ENCODE measurements at regions not wholly inside any gene's neighbourhood (a gene's known extent, or its start where the extent isn't known, plus 50 kb on each side); places are given as distances from the start of the nearest gene placed in this dataset.
"Not testable (repeated sequence)": the region's sequence is repeated elsewhere in the genome, so short reads cannot be mapped to it uniquely, and the experiment has no call there.

- Histone ChIP-seq H3K4me1 (no peaks in the 10 kb centered on the region), H3K36me3 (no peaks in the 10 kb centered on the region), H3K27ac (no peak overlapping the region), H3K27me3 (no peaks in the 10 kb centered on the region), H3K4me3 (no peak overlapping the region), H3K9me3 (no peaks in the 10 kb centered on the region)
- no peak for DNase-seq
- TF ChIP-seq POLR2A (IDR thresholded peaks at IDR 0.05): no peak
- TF ChIP-seq CTCF (IDR thresholded peaks at IDR 0.05): no peak
- WGBS (ENCODE audit: insufficient coverage, low coverage, low lambda C conversion rate, missing lambda C conversion rate): 61% methylated on average over 8 of the region's 9 CpGs
- intact Hi-C loops (cut with DNase I): no loop called here
- ATAC-seq: no peak
Observed at GRCh38 chr3:71984843-71985613, 200.1 kb upstream of the PROK2 start.

- H3K27ac ChIP-seq: no peak overlapping the region
- no peaks in the 10 kb centered on the region for H3K9me3 ChIP-seq
- no peaks in the 10 kb centered on the region for H3K27me3 ChIP-seq
- intact Hi-C loops (cut with DNase I): no loop called here
- 63% methylated on average over 4 of the region's 4 CpGs for WGBS (ENCODE audit: insufficient coverage, low coverage, low lambda C conversion rate, missing lambda C conversion rate)
- TF ChIP-seq CTCF (IDR thresholded peaks at IDR 0.05) (no peak), POLR2A (IDR thresholded peaks at IDR 0.05) (no peak)
- no peaks in the 10 kb centered on the region for H3K4me1 ChIP-seq
- H3K4me3 ChIP-seq: no peak overlapping the region
- no peaks in the 10 kb centered on the region for H3K36me3 ChIP-seq
- ATAC-seq: peak in 2 of 4 donors; percentile 58 to 59
- DNase-seq: no peak
Observed at GRCh38 chr3:71983694-71984093, 198.7 kb upstream of the PROK2 start.

DNA sequence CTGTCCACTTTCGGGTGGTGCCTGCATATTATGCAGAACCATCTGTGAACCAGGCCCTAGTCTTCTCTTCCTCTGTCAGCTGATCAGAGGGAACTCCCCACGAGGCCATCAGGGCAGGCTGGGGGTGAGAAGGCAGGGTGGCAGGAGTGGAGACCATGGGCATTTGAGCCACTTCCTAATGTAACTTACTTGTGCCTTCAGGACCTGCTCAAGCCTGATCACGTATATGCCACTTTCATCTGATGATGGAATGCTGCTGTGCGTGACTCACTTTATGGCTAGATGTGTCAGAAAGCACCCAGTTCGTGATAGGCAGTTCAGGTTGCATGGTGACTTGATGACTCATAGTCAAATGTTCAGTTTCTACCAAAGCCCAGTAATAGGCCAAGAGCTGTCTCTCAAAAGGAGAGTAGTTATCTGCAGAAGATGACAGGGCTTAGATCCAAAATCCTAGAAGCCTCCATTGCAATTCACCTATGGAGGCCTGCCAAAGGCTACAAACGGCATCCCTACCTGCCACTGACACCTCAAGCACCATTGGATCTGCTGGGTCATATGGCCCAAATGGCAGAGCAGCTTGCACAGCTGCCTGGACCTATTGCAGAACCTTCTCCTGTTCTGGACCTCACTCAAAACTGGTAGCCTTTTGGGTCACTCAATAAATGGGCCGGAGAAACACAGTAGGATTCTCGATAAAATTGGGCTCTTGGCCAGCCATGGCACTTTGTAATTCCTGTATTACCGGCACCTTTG is 197.7 kb upstream of the PROK2 start:
- ATAC-seq, H3K27ac ChIP-seq: not testable (repeated sequence)

DNA sequence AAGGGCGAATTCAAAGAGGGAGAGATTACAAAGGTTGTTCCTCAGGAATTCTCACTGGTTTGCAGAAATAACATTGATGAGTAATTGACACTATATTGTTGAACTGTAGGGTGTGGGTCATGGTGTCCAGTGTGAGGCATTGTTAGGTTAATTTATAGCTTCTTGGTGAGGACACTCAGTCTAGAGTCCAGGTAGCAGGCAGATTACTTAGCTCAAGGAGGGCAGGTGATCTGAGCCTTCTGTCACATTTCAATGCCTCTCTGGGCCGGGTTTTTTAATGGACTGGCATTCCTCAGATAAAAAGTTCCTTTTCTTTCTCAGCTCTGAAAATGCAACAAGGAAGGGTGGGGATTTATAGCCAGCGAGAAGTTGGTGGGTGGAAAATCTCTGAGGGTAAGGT is 194.2 kb upstream of the PROK2 start:
- no peaks in the 10 kb centered on the region for H3K9me3 ChIP-seq
- TF ChIP-seq CTCF (IDR thresholded peaks at IDR 0.05) (no peak), POLR2A (IDR thresholded peaks at IDR 0.05) (no peak)
- intact Hi-C loops (cut with DNase I): no loop called here
- ATAC-seq (no peak), DNase-seq (no peak)
- WGBS (ENCODE audit: insufficient coverage, low coverage, low lambda C conversion rate, missing lambda C conversion rate): 77% methylated on average over 3 of the region's 3 CpGs
- H3K4me1 ChIP-seq: no peaks in the 10 kb centered on the region
- no peaks in the 10 kb centered on the region for H3K36me3 ChIP-seq
- H3K27me3 ChIP-seq: no peaks in the 10 kb centered on the region
- H3K27ac ChIP-seq: no peak overlapping the region
- no peak overlapping the region for H3K4me3 ChIP-seq

More for the DNA sequence above, 197.7 kb upstream of the PROK2 start:
- H3K27me3 ChIP-seq; DNase-seq; H3K4me1 ChIP-seq; H3K9me3 ChIP-seq; H3K4me3 ChIP-seq; intact Hi-C loops (cut with DNase I); H3K36me3 ChIP-seq: not testable (repeated sequence)
- 52% methylated on average over 8 of the region's 9 CpGs for WGBS (ENCODE audit: insufficient coverage, low coverage, low lambda C conversion rate, missing lambda C conversion rate)

DNA sequence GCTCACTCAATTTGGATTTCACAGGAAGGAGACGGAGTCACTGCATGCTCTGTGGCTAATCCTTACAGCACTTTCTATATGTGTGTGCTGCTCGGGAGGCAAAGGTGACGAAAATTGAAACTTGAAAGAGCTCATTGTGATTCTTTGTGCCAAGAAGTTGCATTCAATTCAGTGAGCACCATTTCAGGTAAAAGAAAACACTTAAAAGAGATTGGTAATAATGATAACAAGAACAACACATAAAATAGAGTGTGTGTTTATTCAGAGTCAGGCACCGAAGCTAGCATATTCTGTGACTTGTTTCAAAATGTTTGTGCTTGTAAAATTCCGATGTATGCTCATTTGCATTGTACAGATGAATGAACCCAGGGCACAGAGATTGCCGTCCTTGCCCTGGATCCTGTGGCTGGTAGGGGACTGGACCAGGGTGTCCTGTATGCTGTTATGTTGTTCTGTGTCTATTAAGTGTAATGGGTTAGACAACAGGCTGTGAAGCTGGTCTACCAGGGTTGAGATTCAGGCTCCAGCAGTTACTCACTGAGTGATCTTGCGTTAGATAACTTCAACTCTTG is 193.3 kb upstream of the PROK2 start:
- DNase-seq (no peak), ATAC-seq (no peak)
- 55% methylated on average over 7 of the region's 7 CpGs for WGBS (ENCODE audit: insufficient coverage, low coverage, low lambda C conversion rate, missing lambda C conversion rate)
- Histone ChIP-seq H3K9me3 (no peaks in the 10 kb centered on the region), H3K4me1 (no peaks in the 10 kb centered on the region), H3K4me3 (no peak overlapping the region), H3K36me3 (no peaks in the 10 kb centered on the region), H3K27me3 (no peaks in the 10 kb centered on the region), H3K27ac (no peak overlapping the region)
- intact Hi-C loops (cut with DNase I): no loop called here
- TF ChIP-seq CTCF (IDR thresholded peaks at IDR 0.05): no peak
- no peak for TF ChIP-seq POLR2A (IDR thresholded peaks at IDR 0.05)

All from right lobe of liver (tissue), 6 donors.